HG02678 (cell line): ENCODE measurements at regions not wholly inside any gene's neighbourhood (a gene's known extent, or its start where the extent isn't known, plus 50 kb on each side); places are given as distances from the start of the nearest gene placed in this dataset.
"Not testable (repeated sequence)": the region's sequence is repeated elsewhere in the genome, so short reads cannot be mapped to it uniquely, and the experiment has no call there.

Experiments used
- ATAC-seq: cut with Tn5 transposase; IDR thresholded peaks from one replicate; pipeline ENCODE4 v1.9.1; 2021; ENCODE audit warnings: mild to moderate bottlenecking, moderate library complexity; ENCODE audit not compliant: unreplicated experiment

DNA sequence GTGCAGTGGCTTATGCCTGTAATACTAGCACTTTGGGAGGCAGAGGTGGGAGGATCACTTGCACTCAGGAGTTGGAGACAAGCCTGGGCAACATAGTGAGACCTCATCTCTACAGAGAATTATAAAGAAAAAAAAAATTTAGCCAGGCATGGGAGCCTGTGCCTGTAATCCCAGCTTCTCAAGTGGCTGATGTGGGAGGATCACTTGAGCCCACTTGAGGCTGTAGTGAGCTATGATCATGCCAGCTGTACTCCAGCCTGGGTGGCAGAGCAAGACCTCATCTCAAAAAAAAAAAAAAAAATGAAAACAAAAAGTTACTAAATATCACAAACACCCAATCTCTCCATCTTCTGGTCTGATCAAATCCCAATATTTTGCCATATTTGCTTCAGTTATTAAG is 142.6 kb downstream of the DAZ2 start:
- ATAC-seq = not testable (repeated sequence)

DNA sequence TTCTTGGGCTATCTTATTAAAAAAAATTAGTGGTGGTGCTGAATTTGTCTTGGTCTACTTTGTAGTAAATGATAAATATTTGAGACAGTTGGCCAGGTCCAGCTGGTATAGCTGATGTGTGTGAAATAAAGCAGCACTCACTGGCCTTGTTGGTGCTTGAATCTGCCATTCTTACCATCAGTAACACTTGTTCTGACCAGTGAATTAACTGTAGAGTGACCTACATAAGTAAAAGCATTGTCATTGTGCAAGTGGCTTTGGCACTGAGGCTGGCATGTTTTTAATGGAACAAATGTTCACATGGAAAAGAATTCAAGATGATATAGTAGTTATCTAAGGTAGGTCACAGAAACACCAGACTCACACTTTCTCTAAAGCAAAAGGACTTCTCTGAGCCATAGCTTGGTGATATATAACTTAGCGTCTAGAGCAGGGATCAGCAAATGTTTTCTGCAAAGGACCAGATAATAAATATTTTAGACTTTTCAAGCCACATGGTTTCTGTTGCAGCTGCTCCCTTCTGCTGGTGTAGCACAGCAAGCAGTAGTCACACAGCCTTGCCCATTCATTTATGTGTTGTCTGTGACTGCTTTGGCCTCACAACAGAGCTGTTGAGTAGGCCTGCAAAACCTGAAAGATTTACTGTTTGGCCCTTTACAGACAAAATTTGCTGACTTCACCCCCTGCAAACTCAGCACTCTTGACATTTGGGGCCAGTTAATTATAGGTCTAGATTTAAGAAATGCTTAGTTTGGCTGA is 144.1 kb downstream of the DAZ2 start:
- not testable (repeated sequence) for ATAC-seq

- not testable (repeated sequence) for ATAC-seq
Observed at GRCh38 chrY:23364174-23364573, 144.8 kb downstream of the DAZ2 start.

DNA sequence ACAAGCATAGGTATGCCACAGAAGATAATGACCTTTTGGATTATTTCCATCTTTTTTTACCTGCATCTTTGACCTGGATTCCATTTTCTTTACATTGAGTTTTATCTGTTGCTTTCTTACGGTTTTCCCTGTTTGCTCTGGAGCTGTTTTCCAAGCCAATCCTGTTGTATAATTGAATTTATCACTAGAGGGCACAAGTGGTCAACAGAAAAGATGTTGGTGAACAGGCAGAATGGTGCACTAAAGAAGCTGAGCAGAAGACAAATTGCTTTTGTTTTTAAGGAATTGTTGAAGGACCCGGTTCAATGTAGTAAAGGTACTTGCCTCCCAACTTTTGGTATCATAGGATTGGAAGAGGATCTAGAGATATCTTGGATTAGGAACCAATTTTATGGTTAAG is 177.8 kb downstream of the DAZ2 start:
- ATAC-seq = not testable (repeated sequence)

- ATAC-seq = not testable (repeated sequence)
Observed at GRCh38 chrY:23401280-23401679, 181.9 kb downstream of the DAZ2 start.

- not testable (repeated sequence) for ATAC-seq
Observed at GRCh38 chrY:23401818-23402217, 182.5 kb downstream of the DAZ2 start.

GRCh38 chrY:23415955-23416354 is 196.6 kb downstream of the DAZ2 start:
- not testable (repeated sequence) for ATAC-seq

DNA sequence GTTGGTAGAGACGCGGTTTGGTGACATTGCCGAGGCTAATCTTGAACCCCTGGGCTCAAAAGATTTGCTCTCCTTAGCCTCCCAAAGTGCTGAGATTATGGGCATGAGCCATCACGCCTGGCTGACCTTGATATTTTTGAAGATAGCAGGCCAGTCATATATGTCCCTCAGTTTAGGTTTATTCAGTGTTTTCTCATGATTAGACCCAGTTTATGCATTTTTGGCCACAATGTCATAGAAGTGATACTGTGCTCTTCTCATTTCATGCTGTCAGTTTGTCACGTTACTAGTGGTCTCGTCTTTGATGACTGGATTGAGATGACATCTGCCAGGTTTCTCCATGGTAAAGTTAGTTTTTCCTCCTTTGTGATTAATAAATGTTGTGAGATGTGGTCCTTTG is 209.9 kb downstream of the DAZ2 start:
- not testable (repeated sequence) for ATAC-seq

DNA sequence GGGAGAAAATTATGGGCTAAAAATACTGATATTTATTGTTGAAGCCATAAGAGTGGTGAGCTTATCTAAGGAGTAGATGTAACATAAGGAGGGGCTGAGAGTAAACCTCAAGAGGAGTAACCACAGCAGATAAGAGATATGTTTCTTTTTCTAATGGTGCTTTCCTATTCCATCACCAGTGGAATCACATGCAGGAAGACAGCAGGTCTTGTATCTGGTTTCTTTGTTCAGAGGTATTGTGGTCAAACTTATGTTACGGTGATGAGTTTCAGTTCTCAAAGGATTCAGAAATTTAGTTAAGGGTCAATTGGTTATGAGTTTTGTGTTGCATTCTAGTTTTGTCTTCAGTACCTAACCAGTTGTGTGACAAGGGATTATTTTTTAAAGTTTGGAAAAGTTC is 225.4 kb downstream of the DAZ2 start:
- peak; percentile 92 for ATAC-seq

DNA sequence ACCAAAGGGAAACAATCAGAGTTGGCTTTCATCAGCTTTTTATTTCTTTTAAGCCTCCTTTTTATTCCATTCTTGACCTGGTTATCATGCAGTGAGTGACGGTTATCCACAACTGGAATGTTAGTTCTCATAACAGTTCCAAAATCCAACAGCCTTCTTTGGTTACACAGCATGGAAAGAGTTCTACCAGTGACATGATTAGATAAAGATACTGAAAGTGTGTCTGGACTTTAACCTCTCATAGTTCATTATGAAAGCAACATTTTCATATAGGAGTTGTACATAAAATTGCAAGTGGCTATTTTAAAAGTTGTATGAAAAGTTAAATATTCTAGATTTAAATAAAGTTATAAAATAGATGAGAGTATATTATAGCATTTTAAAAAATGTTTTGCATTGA is 225.9 kb downstream of the DAZ2 start:
- not testable (repeated sequence) for ATAC-seq

DNA sequence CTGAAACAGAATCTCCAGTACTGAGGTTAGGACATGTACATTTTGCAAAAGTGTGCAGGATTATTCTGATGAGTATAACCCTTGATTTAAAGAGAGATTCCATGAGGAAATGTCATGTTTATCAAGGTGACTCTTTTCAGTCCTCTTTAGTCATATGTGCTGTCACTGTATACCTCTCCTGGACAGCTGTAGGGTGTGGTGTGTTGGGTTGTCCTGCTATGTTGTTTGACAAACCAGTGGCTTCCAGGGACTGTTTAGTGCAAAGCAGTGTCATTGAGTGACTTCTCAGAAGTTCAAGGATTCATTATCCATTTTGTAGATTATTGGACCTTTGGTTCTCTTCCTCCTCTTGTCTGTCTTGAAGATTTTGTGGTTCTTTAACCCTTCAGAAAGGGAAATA is 236.3 kb downstream of the DAZ2 start:
- ATAC-seq = not testable (repeated sequence)

- ATAC-seq = peak; percentile 65
Observed at GRCh38 chrY:23502883-23503282, 283.6 kb downstream of the DAZ2 start.
